ENCODE measurements at regions not wholly inside any gene's neighbourhood (a gene's known extent, or its start where the extent isn't known, plus 50 kb on each side); places are given as distances from the start of the nearest gene placed in this dataset.

DNA sequence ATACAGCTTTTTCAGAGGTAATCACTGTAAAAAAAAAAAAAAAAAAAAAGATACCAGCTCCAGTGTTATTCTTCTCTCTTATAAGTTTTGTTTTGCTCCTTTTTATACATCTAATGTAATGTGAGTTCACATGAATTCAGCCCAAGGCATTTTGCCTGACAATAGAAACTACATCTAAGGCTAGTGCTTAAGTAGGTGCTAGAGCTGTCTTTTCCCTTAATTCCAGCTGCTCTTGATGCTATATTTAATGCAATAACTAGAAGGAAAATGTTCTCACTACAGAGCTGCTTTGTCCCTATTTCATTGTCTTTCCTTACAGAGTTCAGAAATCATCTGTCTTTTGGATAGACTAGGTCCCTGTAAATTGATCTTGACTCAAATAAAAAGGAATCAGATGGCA, 150.1 kb downstream of the NAA11 start:
- Mint-ChIP-seq H3K4me3 (no peak overlapping the region), H3K36me3 (no peaks in the 10 kb centered on the region), H3K27me3 (ENCODE audit: insufficient read depth, low read depth) (peaks cover 2% of the 10 kb centered on the region), H3K27ac (no peak overlapping the region), H3K9me3 (peaks cover 10% of the 10 kb centered on the region), H3K4me1 (peaks cover 14% of the 10 kb centered on the region)
- DNase-seq (ENCODE audit: low spot score): no peak
- no peak for TF ChIP-seq EZH2 (IDR thresholded peaks at IDR 0.05)
- TF ChIP-seq, protein P1, sequence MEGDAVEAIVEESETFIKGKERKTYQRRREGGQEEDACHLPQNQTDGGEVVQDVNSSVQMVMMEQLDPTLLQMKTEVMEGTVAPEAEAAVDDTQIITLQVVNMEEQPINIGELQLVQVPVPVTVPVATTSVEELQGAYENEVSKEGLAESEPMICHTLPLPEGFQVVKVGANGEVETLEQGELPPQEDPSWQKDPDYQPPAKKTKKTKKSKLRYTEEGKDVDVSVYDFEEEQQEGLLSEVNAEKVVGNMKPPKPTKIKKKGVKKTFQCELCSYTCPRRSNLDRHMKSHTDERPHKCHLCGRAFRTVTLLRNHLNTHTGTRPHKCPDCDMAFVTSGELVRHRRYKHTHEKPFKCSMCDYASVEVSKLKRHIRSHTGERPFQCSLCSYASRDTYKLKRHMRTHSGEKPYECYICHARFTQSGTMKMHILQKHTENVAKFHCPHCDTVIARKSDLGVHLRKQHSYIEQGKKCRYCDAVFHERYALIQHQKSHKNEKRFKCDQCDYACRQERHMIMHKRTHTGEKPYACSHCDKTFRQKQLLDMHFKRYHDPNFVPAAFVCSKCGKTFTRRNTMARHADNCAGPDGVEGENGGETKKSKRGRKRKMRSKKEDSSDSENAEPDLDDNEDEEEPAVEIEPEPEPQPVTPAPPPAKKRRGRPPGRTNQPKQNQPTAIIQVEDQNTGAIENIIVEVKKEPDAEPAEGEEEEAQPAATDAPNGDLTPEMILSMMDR (IDR thresholded peaks at IDR 0.05): no peak
- H3K36me3 ChIP-seq: no peaks in the 10 kb centered on the region
- no peaks in the 10 kb centered on the region for H3F3A ChIP-seq (ENCODE audit: low read depth)
- no peak overlapping the region for H3K4me3 ChIP-seq
- no peaks in the 10 kb centered on the region for H3K79me2 ChIP-seq (ENCODE audit: low read depth)
- no peaks in the 10 kb centered on the region for H3K4me1 ChIP-seq
- H3K27me3 ChIP-seq: no peaks in the 10 kb centered on the region
- no peak overlapping the region for H3K4me2 ChIP-seq
- no peak overlapping the region for H3K27ac ChIP-seq
- H3K9me3 ChIP-seq (ENCODE audit: low read depth): no peaks in the 10 kb centered on the region
- no peak overlapping the region for H3K9ac ChIP-seq
- H2AFZ ChIP-seq (replicated peaks): no peak overlapping the region
- no peaks in the 10 kb centered on the region for H4K20me1 ChIP-seq (ENCODE audit: low read depth)

DNA sequence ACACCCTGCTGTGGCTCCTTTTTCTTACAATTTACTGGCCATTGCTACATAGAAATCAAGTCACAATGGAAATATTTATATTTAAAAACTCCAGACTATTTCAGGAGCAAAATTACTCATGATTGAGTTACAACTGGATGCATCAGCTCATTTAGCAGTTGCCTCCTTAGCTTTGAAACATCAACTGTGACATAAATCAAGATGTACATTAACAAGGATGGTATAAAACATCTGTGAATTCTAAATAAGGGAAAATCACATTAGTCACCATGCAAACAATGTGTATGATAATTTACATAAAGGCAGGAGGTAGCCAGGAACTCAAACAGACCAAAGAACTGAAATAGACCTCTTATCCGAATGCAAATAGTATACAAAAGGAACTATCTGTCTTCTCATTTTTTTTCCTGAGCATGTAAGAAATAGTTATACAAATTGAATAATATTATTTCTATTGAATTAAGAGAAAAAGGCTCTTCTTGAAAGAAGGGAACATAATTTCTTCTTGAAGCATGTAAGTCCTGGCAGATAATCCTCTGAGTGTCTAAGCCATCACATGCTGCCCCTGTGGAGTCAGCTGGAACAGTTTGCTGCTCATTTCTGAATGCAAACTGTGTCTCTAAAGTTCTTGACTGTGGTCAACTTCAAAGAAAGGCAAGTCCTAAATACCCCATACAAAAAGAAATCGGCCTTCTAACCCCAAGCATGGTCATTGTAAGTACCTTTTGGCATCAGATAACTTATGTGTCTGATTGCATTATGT, 151.2 kb downstream of the NAA11 start:
- no peaks in the 10 kb centered on the region for H4K20me1 ChIP-seq (ENCODE audit: low read depth)
- Mint-ChIP-seq H3K4me1 (peaks cover 14% of the 10 kb centered on the region), H3K27ac (no peak overlapping the region), H3K36me3 (peaks cover under 1% of the 10 kb centered on the region), H3K4me3 (no peak overlapping the region), H3K9me3 (peaks cover 4% of the 10 kb centered on the region), H3K27me3 (ENCODE audit: insufficient read depth, low read depth) (peaks cover under 1% of the 10 kb centered on the region)
- no peak overlapping the region for H3K4me3 ChIP-seq
- H2AFZ ChIP-seq (replicated peaks): no peak overlapping the region
- H3K9me3 ChIP-seq (ENCODE audit: low read depth): no peaks in the 10 kb centered on the region
- TF ChIP-seq, protein P1 (IDR thresholded peaks at IDR 0.05): no peak
- no peak for TF ChIP-seq EZH2 (IDR thresholded peaks at IDR 0.05)
- no peak for TF ChIP-seq EZH2phosphoT487 (IDR thresholded peaks at IDR 0.05)
- H3K27me3 ChIP-seq: no peaks in the 10 kb centered on the region
- no peaks in the 10 kb centered on the region for H3F3A ChIP-seq (ENCODE audit: low read depth)
- DNase-seq (ENCODE audit: low spot score): no peak
- no peaks in the 10 kb centered on the region for H3K4me1 ChIP-seq
- no peak overlapping the region for H3K4me2 ChIP-seq
- H3K79me2 ChIP-seq (ENCODE audit: low read depth): no peaks in the 10 kb centered on the region
- no peak overlapping the region for H3K9ac ChIP-seq
- H3K27ac ChIP-seq: no peak overlapping the region
- no peaks in the 10 kb centered on the region for H3K36me3 ChIP-seq

DNA sequence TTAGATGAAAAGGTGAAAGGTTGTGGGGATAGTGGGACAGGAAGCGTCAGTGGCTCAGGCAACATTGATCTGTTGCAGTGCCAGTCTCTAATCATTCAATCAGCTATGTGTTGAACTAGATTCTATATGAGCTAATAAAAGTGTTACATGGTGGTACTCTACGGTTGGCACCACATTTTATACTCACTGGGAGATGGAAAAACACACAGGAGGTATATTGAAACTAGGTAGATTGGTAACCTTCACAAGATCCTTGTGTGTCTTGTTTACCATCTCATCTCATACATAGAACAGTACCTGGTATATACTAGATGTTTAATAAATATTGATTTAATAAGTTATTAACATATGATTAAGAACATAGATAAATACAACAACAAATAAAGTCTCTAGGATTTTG, 152.7 kb downstream of the NAA11 start:
- H3K4me3 Mint-ChIP-seq: no peak overlapping the region
- Histone ChIP-seq H3K4me1 (no peaks in the 10 kb centered on the region), H3K27me3 (no peaks in the 10 kb centered on the region), H3F3A (ENCODE audit: low read depth) (no peaks in the 10 kb centered on the region), H3K4me2 (no peak overlapping the region), H3K9ac (no peak overlapping the region), H4K20me1 (ENCODE audit: low read depth) (no peaks in the 10 kb centered on the region), H2AFZ (replicated peaks) (no peak overlapping the region), H3K79me2 (ENCODE audit: low read depth) (no peaks in the 10 kb centered on the region), H3K36me3 (no peaks in the 10 kb centered on the region), H3K27ac (no peak overlapping the region), H3K9me3 (ENCODE audit: low read depth) (no peaks in the 10 kb centered on the region), H3K4me3 (no peak overlapping the region)
- H3K27ac Mint-ChIP-seq: no peak overlapping the region
- no peak for DNase-seq (ENCODE audit: low spot score)
- peaks cover 10% of the 10 kb centered on the region for H3K9me3 Mint-ChIP-seq
- H3K4me1 Mint-ChIP-seq: peaks cover 14% of the 10 kb centered on the region
- TF ChIP-seq EZH2 (IDR thresholded peaks at IDR 0.05) (no peak), EZH2phosphoT487 (IDR thresholded peaks at IDR 0.05) (no peak)
- TF ChIP-seq, protein P1 (IDR thresholded peaks at IDR 0.05): no peak
- H3K27me3 Mint-ChIP-seq (ENCODE audit: insufficient read depth, low read depth): no peaks in the 10 kb centered on the region
- peaks cover 2% of the 10 kb centered on the region for H3K36me3 Mint-ChIP-seq

Data from neural progenitor cell (in vitro differentiated cells).